CD4-positive, alpha-beta memory T cell (primary cell): ENCODE measurements at regions not wholly inside any gene's neighbourhood (a gene's known extent, or its start where the extent isn't known, plus 50 kb on each side); places are given as distances from the start of the nearest gene placed in this dataset.
"Not testable (repeated sequence)": the region's sequence is repeated elsewhere in the genome, so short reads cannot be mapped to it uniquely, and the experiment has no call there.

Experiments
- CTCF ChIA-PET: fragments of 350-600 bp; sonication (Branson Sonifier 250); formaldehyde crosslinking; loops from one replicate; lab custom pipeline; 2021; ENCODE audit warnings: inconsistent platforms; ENCODE audit not compliant: partially characterized antibody; lab: Charles Lee
- POLR2A ChIA-PET: fragments of 350-600 bp; sonication (Branson Sonifier 250); formaldehyde crosslinking; loops from one replicate; lab custom pipeline; 2021; ENCODE audit not compliant: partially characterized antibody; lab: Charles Lee
- DNase-seq, 5 donors: peaks; one replicate each; pipeline versions ENCODE4 v3.0.0 to v3.0.0-alpha.2; 2020 to 2022; ENCODE audit warnings: mixed read lengths in 1 of 5
- H3K27ac ChIP-seq: one replicate; pipeline ENCODE4 v1.7.0; 2013; ENCODE audit warnings: low read depth, low read length
- H3K27me3 ChIP-seq: 2 replicates; pipeline ENCODE4 v1.7.0; 2013; ENCODE audit warnings: mild to moderate bottlenecking, low read length, moderate library complexity; ENCODE audit not compliant: insufficient read depth
- H3K36me3 ChIP-seq: 2 replicates; pipeline ENCODE4 v1.7.0; 2013; ENCODE audit warnings: mild to moderate bottlenecking, low read length, moderate library complexity; ENCODE audit not compliant: insufficient read depth
- H3K4me1 ChIP-seq: 2 replicates; pipeline ENCODE4 v1.7.0; 2013; ENCODE audit warnings: mild to moderate bottlenecking, low read length, moderate library complexity; ENCODE audit not compliant: insufficient read depth
- H3K4me3 ChIP-seq, 2 donors: one replicate each; pipeline ENCODE4 v1.7.0; 2013; ENCODE audit warnings: low read length in 2 of 2, mild to moderate bottlenecking in 1 of 2
- H3K9me3 ChIP-seq, 2 donors: one replicate each; pipeline ENCODE4 v1.7.0; 2013; ENCODE audit warnings: low read length in 2 of 2, control low read depth in 1 of 2; ENCODE audit not compliant: control insufficient read depth in 1 of 2
- H3K27ac Mint-ChIP-seq, 7 donors: one replicate each; pipeline ENCODE4 v1.8.0; 2020 to 2021; ENCODE audit warnings: mixed read lengths in 7 of 7, mild to moderate bottlenecking in 6 of 7, inconsistent platforms in 3 of 7, moderate library complexity in 3 of 7
- H3K27me3 Mint-ChIP-seq, 2 donors: one replicate each; pipeline ENCODE4 v1.8.0; 2020 to 2021; ENCODE audit warnings: mixed read lengths in 2 of 2
- H3K36me3 Mint-ChIP-seq, 2 donors: one replicate each; pipeline ENCODE4 v1.8.0; 2020 to 2021; ENCODE audit warnings: mixed read lengths in 2 of 2, inconsistent platforms in 1 of 2, mild to moderate bottlenecking in 1 of 2
- H3K4me1 Mint-ChIP-seq, 4 donors: one replicate each; pipeline ENCODE4 v1.8.0; 2020 to 2021; ENCODE audit warnings: mixed read lengths in 4 of 4, mild to moderate bottlenecking in 1 of 4
- H3K4me3 Mint-ChIP-seq, 8 donors: one replicate each; pipeline ENCODE4 v1.8.0; 2020 to 2021; ENCODE audit warnings: mixed read lengths in 8 of 8, mild to moderate bottlenecking in 7 of 8, moderate library complexity in 6 of 8, inconsistent platforms in 3 of 8
- H3K9me3 Mint-ChIP-seq, 8 donors: one replicate each; pipeline ENCODE4 v1.8.0; 2020 to 2021; ENCODE audit warnings: mixed read lengths in 8 of 8, mild to moderate bottlenecking in 5 of 8, inconsistent platforms in 3 of 8, moderate library complexity in 1 of 8
- intact Hi-C: fragments of 100-400 bp; cut with micrococcal nuclease; formaldehyde crosslinking; loops from one replicate; pipeline ENCODE4 v1.15.1; 2023

- H3K4me1 Mint-ChIP-seq, result peaks cover 34 to 68% (median 56%) of the 10 kb centered on the region in 4 donors
- H3K9me3 Mint-ChIP-seq, result peaks cover 0 to 3% (median 0%) of the 10 kb centered on the region in 8 donors
- H3K27ac ChIP-seq, result peak overlapping the region; percentile 39
- no peaks in the 10 kb centered on the region for H3K27me3 ChIP-seq
- H3K27me3 Mint-ChIP-seq, result no peaks in the 10 kb centered on the region
- POLR2A ChIA-PET, result interaction anchor here (0.9 to 12.9 kb wide), 7 partner anchors 17 to 59 kb away, joined by 3 to 138 read pairs (median 18); partner anchors contain the start of gene CHD2
- intact Hi-C loops, result no loop called here
- H3K4me3 Mint-ChIP-seq, result peak overlapping the region in 2 of 8 donors; percentile 44 to 66
- no peak overlapping the region for H3K4me3 ChIP-seq
- H3K36me3 Mint-ChIP-seq, result no peaks in the 10 kb centered on the region
- H3K27ac Mint-ChIP-seq, result peak overlapping the region; percentile 73 to 93 (median 91)
- H3K4me1 ChIP-seq, result peaks cover 67% of the 10 kb centered on the region
- CTCF ChIA-PET, result interaction anchor here (1.0 to 1.6 kb wide), 2 partner anchors 11 to 33 kb away, joined by 3 to 4 read pairs; no protein-coding TSS in a partner anchor
- H3K9me3 ChIP-seq, result no peaks in the 10 kb centered on the region
- DNase-seq, result no peak
- no peaks in the 10 kb centered on the region for H3K36me3 ChIP-seq
These were observed 51.7 kb upstream of the CHD2 start for GRCh38 chr15:92848464-92848851.

GRCh38 chr15:92848852-92849598 lies 51.1 kb upstream of the CHD2 start:
- POLR2A ChIA-PET, result interaction anchor here (0.6 to 12.9 kb wide), 12 partner anchors 9 to 66 kb away, joined by 3 to 138 read pairs (median 12); partner anchors contain the start of gene CHD2
- H3K27me3 ChIP-seq, result no peaks in the 10 kb centered on the region
- DNase-seq, result peak in 4 of 5 donors; percentile 60 to 74 (median 69)
- intact Hi-C loops, result loop anchor here (1.0 kb wide), 4 partner anchors 18 to 40 kb away; no protein-coding TSS in a partner anchor
- H3K4me3 ChIP-seq, result no peak overlapping the region
- H3K9me3 ChIP-seq, result no peaks in the 10 kb centered on the region
- peaks cover 61% of the 10 kb centered on the region for H3K4me1 ChIP-seq
- H3K27ac ChIP-seq, result peak overlapping the region; percentile 39
- Mint-ChIP-seq H3K36me3 (no peaks in the 10 kb centered on the region), H3K27me3 (no peaks in the 10 kb centered on the region), H3K9me3 (peaks cover 0 to 3% (median 0%) of the 10 kb centered on the region in 8 donors), H3K4me3 (peak overlapping the region; percentile 10 to 68 (median 50)), H3K27ac (peak overlapping the region; percentile 77 to 93 (median 91)), H3K4me1 (peaks cover 33 to 66% (median 54%) of the 10 kb centered on the region in 4 donors)
- CTCF ChIA-PET, result interaction anchor here (1.0 to 2.1 kb wide), 5 partner anchors 11 to 69 kb away, joined by 3 to 11 read pairs (median 4); no protein-coding TSS in a partner anchor
- no peaks in the 10 kb centered on the region for H3K36me3 ChIP-seq

- H3K36me3 ChIP-seq, intact Hi-C loops, H3K27me3 Mint-ChIP-seq, H3K4me3 ChIP-seq, H3K36me3 Mint-ChIP-seq, H3K9me3 ChIP-seq, H3K9me3 Mint-ChIP-seq, H3K27me3 ChIP-seq, H3K27ac ChIP-seq: not testable (repeated sequence)
- peak overlapping the region in 7 of 8 donors; percentile 6 to 61 (median 40) for H3K4me3 Mint-ChIP-seq
- H3K27ac Mint-ChIP-seq, result peak overlapping the region; percentile 56 to 93 (median 80)
- peaks cover 27 to 60% (median 45%) of the 10 kb centered on the region in 4 donors for H3K4me1 Mint-ChIP-seq
- H3K4me1 ChIP-seq, result peaks cover 52% of the 10 kb centered on the region
- ChIA-PET POLR2A (interaction anchor here (0.7 to 12.9 kb wide), 10 partner anchors 10 to 64 kb away, joined by 3 to 138 read pairs (median 12); partner anchors contain the start of gene CHD2), CTCF (interaction anchor here (0.8 to 2.1 kb wide), 4 partner anchors 17 to 44 kb away, joined by 3 to 11 read pairs (median 3); no protein-coding TSS in a partner anchor)
- DNase-seq, result peak in 2 of 5 donors; percentile 10 to 21
These were observed 49.9 kb upstream of the CHD2 start for GRCh38 chr15:92850218-92850617.
